Progenitor cell of endocrine pancreas (in vitro differentiated cells): ENCODE measurements at regions not wholly inside any gene's neighbourhood (a gene's known extent, or its start where the extent isn't known, plus 50 kb on each side); places are given as distances from the start of the nearest gene placed in this dataset.

Experiments used
- DNase-seq: peaks from one replicate; pipeline ENCODE4 v3.0.0; 2021; ENCODE audit warnings: low spot score; ENCODE audit not compliant: unreplicated experiment
- H3K27ac Mint-ChIP-seq: 2 replicates; pipeline ENCODE4 v1.8.0; 2021; ENCODE audit warnings: mild to moderate bottlenecking, moderate library complexity, mixed read lengths
- H3K27me3 Mint-ChIP-seq: 2 replicates; pipeline ENCODE4 v1.8.0; 2021; ENCODE audit warnings: mixed read lengths
- H3K36me3 Mint-ChIP-seq: 2 replicates; pipeline ENCODE4 v1.8.0; 2022; ENCODE audit warnings: mixed read lengths; ENCODE audit not compliant: insufficient read depth
- H3K4me1 Mint-ChIP-seq: 2 replicates; pipeline ENCODE4 v1.8.0; 2021; ENCODE audit warnings: low read depth, mixed read lengths
- H3K4me3 Mint-ChIP-seq: 2 replicates; pipeline ENCODE4 v1.8.0; 2021; ENCODE audit warnings: low read depth, mild to moderate bottlenecking, moderate library complexity, mixed read lengths
- H3K9me3 Mint-ChIP-seq: 2 replicates; pipeline ENCODE4 v1.8.0; 2021; ENCODE audit warnings: low read depth, mixed read lengths
- TF ChIP-seq, protein P1 (sequence below): fragments of 200-600 bp; sonication (generic); IDR thresholded peaks from one replicate; pipeline ENCODE4 v1.5.0; 2021; ENCODE audit warnings: antibody characterized with exemption, mild to moderate bottlenecking; ENCODE audit not compliant: unreplicated experiment

DNA sequence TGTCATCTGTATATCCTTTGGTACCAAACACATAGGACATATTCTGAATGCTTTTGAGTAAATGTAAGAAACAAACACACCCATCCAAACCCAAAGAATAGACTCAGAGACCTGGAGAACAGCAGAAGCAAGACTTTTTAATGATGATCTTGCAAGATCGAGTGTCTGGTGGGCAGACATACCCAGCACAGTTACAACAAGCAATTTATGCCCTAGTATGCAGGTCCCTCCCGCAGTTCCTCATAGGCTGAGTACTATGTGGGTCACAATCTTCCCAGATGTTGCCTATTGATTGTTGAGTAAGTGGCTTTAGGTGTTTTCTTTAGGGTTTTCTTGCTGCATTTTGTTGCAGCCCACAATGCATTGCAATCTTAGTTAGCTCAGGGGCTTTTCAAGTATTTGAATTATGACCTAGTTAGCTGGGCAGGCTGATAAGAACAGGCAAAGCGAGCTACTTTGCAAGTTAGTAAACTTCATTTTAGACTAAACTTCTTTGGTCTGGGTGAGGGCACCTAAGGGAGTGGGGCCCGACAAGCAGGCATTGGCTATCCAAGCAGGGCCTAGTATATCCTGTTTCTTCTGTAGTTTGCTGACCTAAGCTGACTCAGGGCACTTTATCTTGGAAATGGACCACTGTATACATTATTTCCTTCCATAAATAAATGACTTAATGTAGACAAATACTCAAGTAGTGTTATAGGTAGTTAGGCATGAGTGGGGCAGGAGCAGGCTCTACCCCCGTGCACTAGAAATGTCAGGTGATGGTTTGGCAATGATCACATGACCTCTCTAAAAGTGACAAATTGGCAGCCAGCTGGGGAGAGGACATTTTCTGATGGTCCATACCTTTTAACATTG, 87.3 kb upstream of the LIPC start:
- TF ChIP-seq, protein P1, sequence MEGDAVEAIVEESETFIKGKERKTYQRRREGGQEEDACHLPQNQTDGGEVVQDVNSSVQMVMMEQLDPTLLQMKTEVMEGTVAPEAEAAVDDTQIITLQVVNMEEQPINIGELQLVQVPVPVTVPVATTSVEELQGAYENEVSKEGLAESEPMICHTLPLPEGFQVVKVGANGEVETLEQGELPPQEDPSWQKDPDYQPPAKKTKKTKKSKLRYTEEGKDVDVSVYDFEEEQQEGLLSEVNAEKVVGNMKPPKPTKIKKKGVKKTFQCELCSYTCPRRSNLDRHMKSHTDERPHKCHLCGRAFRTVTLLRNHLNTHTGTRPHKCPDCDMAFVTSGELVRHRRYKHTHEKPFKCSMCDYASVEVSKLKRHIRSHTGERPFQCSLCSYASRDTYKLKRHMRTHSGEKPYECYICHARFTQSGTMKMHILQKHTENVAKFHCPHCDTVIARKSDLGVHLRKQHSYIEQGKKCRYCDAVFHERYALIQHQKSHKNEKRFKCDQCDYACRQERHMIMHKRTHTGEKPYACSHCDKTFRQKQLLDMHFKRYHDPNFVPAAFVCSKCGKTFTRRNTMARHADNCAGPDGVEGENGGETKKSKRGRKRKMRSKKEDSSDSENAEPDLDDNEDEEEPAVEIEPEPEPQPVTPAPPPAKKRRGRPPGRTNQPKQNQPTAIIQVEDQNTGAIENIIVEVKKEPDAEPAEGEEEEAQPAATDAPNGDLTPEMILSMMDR = no peak
- H3K36me3 Mint-ChIP-seq = no peaks in the 10 kb centered on the region
- DNase-seq = no peak
- H3K9me3 Mint-ChIP-seq = no peaks in the 10 kb centered on the region
- no peaks in the 10 kb centered on the region for H3K27me3 Mint-ChIP-seq
- H3K27ac Mint-ChIP-seq = no peak overlapping the region
- H3K4me1 Mint-ChIP-seq = peaks cover 9% of the 10 kb centered on the region
- H3K4me3 Mint-ChIP-seq = no peak overlapping the region

DNA sequence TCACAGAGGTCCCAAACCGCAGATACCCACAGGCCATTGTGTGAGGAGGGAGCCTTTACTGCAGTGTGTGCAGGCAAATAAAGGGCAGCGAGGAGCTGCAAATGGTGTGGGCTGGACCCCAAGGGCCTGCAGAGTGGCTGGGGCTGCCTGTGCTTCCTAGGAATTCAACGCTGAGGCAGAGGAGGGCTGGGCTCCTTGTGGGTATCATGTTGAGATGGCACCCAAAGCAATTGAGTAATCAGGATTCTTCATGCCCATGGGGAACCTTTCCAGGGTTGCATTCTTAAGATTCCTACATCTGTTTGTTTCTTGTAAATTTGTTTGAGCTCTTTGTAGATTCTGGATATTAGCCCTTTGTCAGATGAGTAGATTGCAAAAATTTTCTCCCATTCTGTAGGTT, 85.4 kb upstream of the LIPC start:
- no peak overlapping the region for H3K27ac Mint-ChIP-seq
- H3K36me3 Mint-ChIP-seq = no peaks in the 10 kb centered on the region
- no peaks in the 10 kb centered on the region for H3K27me3 Mint-ChIP-seq
- no peak overlapping the region for H3K4me3 Mint-ChIP-seq
- H3K9me3 Mint-ChIP-seq = no peaks in the 10 kb centered on the region
- DNase-seq = no peak
- TF ChIP-seq, protein P1 = no peak
- peaks cover 9% of the 10 kb centered on the region for H3K4me1 Mint-ChIP-seq

DNA sequence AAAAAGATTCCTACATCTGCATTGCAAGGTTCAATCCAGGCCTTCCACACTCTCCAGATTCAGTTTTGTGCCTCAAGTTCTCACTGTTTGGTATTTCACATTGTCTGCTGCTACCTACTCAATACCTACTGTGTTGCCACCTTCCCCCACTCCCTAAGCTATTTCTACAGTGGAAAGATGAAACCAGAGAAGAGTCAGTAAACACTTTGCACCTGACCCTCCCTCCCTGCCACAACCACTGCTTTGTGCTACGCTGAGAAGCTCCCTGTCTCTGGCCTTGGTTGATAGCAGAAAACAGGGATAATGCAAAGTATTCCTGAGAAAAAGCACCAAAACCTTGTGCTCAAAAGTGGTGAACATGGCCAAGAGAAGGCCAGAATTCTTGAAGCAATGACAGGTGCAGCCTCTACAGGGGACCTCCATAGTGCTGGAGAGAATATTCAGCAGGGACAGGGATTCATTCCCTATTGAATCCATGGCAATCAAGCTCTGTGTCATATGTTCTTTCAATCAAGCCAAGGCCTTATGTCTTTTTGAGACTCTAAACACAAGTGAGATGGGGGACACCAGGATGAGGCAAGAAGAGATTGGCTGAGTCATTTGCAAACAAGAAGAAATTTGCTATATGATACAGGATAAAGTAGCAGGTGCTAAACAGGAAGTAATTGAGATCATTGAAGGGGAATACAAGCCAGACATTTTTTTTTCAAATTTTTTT, 83.5 kb upstream of the LIPC start:
- Mint-ChIP-seq H3K36me3 (no peaks in the 10 kb centered on the region), H3K27me3 (no peaks in the 10 kb centered on the region), H3K9me3 (no peaks in the 10 kb centered on the region), H3K27ac (no peak overlapping the region), H3K4me1 (peaks cover 9% of the 10 kb centered on the region), H3K4me3 (no peak overlapping the region)
- no peak for DNase-seq
- TF ChIP-seq, protein P1 = no peak

DNA sequence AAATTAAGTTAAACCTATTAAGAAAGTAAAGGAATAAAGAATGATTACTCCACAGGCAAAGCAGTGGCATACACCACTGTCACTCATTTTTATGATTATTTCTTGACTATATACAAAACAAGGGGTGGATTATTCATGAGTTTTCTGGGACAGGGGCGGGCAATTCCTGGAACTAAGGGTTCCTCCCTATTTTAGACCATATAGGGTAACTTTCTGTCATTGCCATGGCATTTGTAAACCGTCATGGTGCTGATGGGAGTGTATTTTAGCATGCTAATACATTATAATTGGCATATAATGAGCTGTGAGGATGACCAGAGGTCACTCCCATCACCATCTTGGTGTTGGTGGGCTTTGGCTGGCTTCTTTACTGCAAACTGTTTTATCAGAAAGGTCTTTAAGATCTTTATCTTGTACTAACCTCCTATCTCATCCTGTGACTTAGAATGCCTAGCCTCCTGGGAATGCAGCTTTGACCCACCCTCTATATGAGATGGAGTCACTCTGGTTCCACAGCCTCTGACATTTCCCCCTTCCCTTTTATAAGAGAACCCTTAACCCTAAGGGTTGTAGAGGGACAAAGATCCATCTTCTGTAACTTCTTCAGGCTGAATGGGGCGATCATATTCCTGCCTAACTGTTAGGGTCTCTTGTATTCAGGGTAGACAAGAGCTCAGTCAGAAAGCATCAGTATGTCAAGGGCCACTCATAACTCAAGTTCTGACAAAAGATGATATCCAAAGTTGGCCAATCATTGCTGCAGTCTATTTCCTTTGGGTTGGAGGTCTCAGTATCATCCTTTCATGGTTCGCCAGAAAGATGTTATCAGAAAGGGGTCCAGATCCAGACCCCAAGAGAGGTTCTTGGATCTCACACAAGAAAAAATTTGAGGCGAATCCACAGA, 79.5 kb upstream of the LIPC start:
- Mint-ChIP-seq H3K4me3 (no peak overlapping the region), H3K27me3 (no peaks in the 10 kb centered on the region), H3K36me3 (no peaks in the 10 kb centered on the region), H3K9me3 (no peaks in the 10 kb centered on the region), H3K27ac (no peak overlapping the region), H3K4me1 (peaks cover 3% of the 10 kb centered on the region)
- TF ChIP-seq, protein P1 = no peak
- DNase-seq = no peak
